Islet precursor cell (in vitro differentiated cells): ENCODE measurements at regions not wholly inside any gene's neighbourhood (a gene's known extent, or its start where the extent isn't known, plus 50 kb on each side); places are given as distances from the start of the nearest gene placed in this dataset.

Experiments
- DNase-seq: peaks from one replicate; pipeline ENCODE4 v3.0.0-alpha.2; 2018

- no peak for DNase-seq
Observed at GRCh38 chr9:84187090-84187489, 153.5 kb downstream of the SLC28A3 start.

GRCh38 chr9:84189904-84190303, 150.7 kb downstream of the SLC28A3 start:
- no peak for DNase-seq

DNA sequence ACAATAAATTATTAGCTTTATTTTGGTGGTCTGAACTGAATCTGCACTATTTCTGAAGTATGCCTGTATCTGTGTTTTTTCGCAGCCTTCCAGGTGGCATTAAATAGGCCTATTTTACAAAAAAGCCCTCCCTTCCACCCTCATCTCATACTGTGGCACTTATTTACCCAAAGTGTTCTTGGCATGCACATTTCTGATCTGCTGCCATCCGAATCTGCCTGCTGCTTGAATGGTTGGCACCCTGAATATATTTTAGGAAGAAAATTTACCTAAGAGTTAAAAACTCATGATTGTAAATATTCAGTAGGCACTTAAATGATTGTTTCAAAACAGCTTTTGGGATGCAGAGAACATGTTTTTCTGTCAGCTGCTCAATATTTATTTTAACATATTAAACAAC, 150.1 kb downstream of the SLC28A3 start:
- DNase-seq: no peak

GRCh38 chr9:84206801-84207370, 133.7 kb downstream of the SLC28A3 start:
- DNase-seq: no peak

DNA sequence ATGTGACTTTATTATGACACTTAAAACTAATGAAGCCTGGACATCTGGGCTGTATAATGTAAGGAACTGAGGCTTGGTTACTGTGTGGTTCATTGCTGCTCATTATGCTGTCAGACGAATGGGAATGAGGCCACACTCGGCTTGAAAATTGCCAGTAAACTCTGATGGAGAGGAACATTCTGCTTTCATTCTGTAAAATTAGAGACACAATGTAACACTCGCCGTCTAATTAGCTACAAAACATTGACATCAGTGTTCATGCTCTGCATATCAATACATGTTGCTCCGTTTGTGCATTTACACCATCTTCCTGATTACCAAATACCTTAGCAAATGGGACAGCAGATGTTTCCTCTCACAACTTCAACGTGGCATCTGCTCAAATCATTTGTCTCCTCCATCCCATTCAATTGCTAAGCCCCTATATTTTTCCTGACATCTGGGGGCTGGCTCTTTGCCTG, 133.0 kb downstream of the SLC28A3 start:
- no peak for DNase-seq

- DNase-seq: no peak
Observed at GRCh38 chr9:84212246-84212645, 128.3 kb downstream of the SLC28A3 start.

DNA sequence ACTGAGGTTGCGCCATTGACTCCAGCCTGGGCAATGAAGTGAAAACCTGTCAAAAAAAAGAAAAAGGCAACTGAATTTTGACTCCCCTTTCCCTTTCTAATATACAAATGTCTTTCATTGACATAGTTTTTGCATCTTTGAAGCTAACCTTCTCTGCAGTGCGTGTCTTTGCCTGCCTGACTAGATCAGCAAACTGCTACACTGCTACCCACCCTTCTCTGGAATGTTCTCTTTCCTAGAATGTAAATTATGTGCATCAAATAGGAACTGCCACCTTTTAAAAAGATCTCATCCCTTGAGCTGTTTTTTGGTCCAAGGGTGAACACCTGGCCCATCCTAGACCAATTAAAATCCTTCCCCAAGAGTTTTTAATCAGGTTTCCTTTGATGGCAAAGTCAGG, 127.6 kb downstream of the SLC28A3 start:
- no peak for DNase-seq

GRCh38 chr9:84216151-84216550, 124.4 kb downstream of the SLC28A3 start:
- DNase-seq: no peak

- no peak for DNase-seq
Observed at GRCh38 chr9:84218322-84218721, 122.2 kb downstream of the SLC28A3 start.

GRCh38 chr9:84224246-84224645, 116.3 kb downstream of the SLC28A3 start:
- no peak for DNase-seq
